GM19324 (cell line): ENCODE measurements at regions not wholly inside any gene's neighbourhood (a gene's known extent, or its start where the extent isn't known, plus 50 kb on each side); places are given as distances from the start of the nearest gene placed in this dataset.

Experiments used
- ATAC-seq: cut with Tn5 transposase; IDR thresholded peaks from one replicate; pipeline ENCODE4 v1.9.1; 2021; ENCODE audit warnings: mild to moderate bottlenecking, moderate library complexity; ENCODE audit not compliant: unreplicated experiment, low FRiP score

DNA sequence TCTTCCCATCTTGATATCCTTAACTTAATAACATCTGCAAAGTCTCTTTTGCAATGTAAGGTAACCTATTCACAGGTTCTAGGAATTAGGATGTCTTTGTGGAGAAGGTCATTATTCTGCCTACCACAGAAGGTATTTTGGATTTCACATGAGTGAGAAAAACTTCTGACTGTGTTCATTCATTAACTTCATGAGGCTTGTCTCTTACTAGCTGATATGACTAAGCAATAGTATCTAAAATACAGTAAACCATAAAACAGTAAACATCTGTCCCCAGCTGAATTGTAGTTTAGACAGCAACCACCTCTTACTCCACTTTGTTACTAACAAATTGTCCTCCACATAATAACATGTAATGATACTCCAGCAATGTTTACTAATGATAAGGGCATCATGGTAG lies 198.1 kb downstream of the SEC23A start:
- no peak for ATAC-seq

DNA sequence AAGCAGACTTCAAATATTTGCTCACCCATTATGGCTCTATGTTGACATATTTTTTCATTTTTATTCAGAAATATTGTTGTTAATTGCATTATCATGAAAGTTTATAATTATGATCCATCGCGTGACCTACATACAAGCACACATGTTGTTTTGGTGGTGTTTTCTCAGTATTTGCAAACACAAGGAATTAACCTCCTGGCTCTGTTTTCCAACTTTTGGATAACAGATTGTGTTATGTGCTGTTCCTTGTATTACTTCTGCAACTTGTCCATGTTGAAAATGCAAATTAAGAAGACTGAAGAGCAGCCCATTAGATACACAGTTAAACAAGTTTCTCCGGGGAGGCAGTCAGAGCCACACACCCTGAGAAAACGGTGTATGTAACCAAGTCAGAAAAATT lies 201.2 kb downstream of the SEC23A start:
- ATAC-seq = no peak

DNA sequence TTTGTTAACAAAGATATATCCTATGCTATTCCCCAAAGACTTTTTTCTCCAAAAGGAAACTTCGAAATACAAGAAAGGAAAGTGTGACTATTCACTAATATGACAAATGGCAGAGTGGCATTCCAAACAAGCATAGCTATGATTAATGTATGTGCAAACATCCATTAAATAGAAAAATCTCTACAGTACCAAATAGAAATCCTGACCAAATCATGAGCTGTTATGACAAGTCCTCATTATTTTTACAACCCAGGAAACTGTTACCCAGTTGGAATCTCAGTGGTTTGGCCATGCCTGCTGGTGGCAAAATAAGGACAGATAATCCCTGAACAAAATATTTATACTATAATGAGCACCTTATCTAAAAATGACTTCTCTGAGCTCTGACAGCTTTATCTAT lies 202.1 kb downstream of the SEC23A start:
- ATAC-seq = no peak

DNA sequence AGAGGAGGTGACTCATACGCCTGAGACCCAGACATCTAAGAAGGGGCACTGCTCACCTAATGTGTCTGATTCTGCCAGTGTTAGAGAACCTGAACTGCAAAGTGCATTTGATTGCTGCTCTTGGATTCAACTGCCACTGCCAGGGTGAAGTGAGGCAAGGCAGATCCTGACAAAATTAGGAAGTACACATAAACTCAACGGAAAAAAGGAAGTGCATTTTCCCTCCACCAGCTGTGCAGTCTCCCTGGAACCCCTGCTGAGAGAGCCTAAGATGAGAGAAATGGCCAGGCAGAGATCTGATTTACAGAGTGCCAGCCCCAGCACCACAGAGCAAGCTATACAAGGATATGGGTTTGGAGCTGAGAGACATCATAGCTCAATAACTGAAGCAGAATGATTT lies 215.3 kb downstream of the SEC23A start:
- no peak for ATAC-seq

DNA sequence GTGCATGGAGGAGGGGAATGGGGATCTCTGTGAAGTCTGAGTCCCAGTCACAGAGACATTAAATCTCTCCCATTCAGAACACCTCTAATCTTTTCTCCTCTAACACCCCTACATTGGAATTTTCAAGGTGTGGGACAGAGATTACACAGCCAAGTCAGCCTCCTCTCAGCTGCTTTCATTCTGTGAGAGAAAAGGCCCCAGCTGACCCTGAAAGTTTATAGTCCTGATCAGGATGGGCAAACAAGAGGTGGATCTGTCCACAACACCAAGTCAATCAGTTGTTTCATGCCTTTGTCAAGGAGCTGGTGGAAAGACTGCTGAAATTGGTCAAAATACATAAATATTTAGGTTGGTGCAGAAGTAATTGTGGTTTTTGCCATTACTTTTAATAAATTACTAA lies 218.9 kb downstream of the SEC23A start:
- no peak for ATAC-seq

DNA sequence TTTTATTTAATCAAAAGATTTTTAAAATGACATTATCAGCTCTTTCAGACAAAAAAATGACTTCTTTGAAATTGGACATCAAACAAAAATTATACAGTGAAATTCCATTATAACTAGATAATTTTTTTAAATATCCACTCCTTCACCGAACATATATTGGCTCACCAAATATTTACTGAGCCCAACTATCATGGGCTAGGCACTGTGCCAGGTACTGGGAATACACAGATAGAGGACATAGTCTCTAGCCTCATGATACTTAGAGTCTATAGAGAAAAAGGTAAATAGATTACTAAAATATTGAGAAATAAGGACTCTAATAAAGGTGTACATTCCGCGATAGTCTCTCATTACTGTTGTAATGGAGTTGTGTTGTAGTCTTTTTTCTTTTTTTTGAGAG lies 219.9 kb downstream of the SEC23A start:
- ATAC-seq = no peak

DNA sequence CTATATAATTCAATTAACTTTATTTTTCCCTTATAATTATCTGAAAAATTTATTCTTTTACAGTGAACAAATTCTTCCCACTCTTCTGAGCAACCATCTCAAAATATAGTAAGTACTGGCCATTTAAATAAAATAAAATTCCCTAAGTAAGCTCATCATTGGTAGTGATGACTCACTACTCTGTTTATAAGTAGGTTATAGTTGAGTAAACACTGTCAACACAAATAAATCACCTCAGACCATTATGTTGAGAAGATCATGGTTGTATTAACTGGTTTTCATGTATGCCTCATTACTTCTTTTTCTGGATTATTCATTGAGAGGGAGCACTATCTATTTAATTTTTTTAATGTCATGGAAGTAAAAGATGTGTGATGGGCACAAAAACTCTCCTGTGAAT lies 220.5 kb downstream of the SEC23A start:
- ATAC-seq = no peak

DNA sequence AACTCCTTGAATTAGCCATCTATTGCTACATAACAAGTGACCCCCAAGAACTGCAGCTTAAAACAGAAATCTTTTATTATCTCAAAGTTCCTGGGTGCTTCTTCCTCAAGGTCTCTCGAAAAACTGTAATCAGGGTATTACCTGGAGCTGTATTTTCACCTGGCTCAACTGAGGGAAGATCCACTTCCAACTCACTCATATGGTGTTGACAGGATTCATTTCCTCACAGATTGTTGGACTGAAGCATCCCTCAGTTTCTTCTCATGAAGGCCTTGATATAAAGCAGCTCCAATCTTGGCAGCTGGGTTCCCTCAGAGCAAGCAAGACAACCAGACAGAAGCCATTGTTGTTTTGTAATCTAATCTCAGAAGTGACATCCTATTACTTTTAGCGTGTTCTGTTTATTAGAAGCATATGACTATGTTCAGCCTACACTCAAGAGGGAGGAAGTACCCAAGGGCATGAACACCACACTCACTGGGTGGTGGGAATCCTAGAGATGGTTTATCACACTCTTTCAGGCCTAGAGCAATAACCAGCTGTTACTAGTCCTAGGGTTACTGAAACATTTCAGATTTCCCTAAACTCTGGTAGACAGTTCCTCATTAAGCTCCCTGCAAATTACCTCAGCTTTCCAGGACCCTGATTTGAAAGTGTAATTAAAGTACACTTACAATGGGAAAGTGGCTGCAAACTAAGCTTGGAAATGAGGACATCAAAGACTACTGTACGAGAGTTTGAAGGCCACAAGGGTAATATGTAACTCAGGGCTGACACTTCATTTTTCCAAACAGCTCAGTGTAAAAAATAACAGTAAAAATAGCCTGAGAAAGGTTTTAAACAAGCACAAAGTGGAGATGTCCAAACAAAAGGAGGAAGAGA lies 222.2 kb downstream of the SEC23A start:
- ATAC-seq = no peak

DNA sequence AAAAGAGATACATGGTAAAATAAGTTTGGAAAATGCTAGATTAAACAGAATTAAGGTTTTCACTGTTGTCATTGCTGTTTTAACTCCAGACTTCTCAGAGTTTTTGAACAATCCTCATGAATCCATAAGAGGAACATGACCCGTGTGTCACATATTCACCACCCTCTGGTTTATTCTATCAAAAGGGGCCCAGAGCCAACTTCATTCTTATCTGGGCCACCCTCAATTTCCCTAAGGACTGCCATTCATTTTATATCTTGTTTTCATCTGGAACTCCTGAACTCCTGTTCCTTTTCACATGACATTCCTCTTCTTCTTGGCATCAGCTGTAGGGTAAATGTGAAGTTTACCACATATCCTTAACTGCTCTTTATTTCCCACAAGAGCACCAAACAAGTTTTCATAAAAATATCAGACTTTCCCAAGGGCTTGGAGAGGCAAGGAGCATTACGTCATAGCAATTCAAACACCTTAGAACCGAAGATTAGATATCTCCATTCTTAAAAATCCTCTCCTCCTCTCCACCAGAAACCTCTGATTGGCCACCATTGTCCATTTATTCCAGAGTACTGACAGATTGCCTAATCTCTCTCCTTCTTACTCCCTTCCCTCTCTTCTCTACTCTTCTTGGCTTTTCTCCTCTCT lies 225.2 kb downstream of the SEC23A start:
- no peak for ATAC-seq

DNA sequence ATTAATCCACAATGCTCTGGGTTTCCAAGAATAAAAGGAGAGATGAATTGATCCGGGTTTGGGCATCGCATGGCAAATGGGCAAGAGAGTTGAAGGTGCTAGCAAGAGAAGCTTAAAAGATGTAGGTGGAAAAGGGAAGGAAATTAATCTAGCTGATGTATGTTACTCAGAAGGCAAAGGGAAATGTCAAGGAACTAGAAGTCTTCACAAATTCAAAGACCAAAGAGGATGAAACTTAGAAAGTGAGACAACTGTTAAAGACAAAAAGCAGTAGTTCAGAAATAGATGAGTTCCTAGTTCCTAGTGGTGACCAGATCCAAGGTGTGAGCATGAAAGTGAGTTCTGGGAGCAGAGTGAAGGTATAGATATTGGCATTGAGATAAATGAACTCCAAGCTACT lies 228.3 kb downstream of the SEC23A start:
- ATAC-seq = no peak

DNA sequence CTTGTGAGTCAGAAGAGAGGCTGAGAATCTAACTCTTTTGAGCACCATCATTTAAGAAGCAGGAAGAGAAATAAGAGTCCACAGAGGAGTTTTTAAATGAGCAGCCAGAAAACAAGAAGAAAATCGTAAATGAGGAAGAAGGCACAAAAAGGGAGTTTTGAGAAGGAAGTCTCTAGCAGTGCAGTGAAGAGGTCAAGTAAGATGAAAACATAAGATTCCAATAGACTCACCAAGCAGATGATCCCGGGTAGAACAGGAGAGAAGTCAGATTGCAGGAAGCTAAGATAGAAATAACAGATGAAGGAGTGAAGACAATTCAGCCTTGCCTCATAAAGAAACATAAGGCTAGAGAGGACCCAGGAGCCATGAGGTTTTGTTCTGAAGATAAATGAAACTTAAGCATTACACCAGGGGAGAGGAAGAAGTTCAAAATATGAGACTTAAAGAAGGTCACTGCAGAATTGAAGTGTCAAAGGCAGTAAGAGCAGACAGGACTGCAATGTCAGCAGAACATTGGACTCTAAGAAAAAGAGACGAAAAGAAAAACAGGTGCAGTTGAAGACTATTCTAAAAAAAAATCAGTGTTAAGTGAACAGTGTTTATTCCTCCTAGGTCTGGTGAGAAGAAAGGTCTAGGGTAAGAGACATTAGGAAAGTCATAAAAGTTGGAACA lies 229.0 kb downstream of the SEC23A start:
- ATAC-seq = no peak

DNA sequence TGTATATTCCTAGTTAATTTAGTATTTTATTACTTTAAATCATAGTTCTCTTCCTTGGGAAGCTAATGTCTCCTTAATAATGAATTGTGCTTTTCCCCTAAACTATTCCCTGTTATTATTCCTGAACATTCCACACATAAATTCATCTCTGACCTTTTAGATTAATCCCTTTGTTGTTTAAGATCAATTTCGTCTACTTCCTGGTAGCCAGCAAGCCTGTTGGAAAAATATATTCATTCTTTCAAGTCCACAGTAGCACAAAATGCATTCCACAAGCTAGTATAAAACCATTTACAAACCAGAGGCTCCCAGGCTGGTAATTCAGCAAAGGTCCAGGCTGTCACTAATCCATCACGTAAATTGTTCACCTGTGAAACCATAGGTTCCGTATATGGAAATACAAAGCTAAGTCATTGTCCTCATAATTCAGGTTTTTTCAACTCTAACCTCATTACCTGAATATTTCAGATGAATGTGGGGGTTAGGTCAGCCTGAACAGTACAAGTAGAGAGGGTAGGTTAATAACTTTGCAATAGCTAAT lies 232.7 kb downstream of the SEC23A start:
- ATAC-seq = no peak

DNA sequence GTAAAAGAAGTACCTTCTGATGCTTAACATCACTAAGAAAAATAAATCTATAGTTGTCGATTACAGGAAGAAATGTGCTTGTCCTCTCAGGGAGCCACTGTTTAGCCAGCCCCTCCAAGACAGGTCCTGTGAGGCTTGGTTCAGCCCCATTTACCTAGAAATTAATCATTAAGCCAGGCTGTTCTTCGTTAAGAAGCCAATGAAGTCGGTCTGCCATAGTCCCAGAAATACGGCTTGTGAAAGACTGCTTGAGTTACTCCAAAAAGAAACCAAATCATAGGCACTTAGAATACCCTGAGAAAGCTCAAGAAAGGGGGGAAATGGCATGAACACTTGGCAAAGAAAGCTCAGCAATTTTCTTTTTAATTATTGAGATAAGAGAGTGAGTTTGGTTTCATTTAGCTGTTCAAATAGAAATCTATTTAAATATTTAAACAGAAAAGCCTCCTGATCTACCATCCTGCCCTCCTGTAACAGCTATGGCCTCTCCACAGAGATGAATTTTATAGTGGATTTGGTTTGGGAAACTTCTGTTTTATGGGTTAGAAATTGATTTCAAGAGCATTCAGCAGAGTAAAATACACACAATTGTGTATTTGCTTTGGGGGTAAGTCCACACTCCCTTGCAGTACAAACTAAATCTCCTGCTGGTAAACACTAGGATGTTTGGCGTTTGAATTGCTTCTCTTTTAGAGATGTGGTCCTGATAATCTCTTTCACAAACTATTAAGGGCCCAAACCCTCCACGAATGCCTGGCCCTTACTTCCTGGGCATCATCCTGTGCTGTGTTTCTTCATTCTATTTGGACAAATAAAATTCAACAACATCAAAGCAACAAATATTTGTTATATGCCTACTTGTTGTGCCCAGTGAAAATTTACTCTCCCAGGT lies 234.4 kb downstream of the SEC23A start:
- no peak for ATAC-seq

DNA sequence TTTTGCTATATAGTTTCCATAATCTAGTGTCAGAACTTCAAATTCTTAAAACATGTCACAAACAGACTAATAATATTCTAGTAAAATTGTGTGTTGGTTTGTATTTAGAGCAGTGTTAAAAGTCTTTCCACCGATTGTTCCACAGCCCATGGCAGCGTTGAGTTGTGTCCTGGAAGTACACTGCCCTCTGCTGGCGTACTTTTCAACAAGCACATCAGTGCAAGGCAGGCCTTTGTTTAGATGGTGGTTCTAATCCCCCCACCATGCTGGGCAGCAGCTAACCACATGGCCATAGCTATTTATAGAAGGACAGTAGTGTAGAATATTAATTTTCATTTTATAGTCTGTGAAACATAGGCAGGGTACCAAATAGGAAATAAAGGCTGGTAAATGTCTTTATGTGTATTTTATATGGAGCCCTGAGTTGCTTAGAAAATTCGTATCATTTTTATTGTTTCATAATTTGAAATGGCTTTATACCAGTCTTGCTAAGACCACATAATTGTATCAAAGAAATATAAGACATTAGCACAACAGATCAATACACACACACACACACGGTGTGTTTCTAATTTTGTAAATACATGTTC lies 235.4 kb downstream of the SEC23A start:
- peak; percentile 79 for ATAC-seq

DNA sequence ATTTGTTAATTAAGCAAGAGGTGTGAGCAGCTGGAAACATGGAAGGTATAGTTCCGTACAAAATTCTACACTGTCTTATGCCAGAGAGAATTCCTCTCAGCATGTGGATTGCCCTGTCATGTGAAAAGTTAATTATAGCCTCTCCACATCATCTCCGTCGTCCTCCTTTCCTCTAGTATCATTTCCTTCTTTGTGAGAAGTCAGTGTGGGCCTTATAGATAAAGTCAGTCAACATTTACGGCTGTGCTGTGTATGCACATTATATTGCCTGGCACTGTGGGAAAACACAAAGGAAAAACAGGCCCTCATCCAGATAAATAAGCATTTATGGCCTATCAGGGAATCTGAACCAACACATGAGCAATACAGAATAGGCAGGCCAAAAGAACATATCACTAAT lies 236.6 kb downstream of the SEC23A start:
- ATAC-seq = no peak

DNA sequence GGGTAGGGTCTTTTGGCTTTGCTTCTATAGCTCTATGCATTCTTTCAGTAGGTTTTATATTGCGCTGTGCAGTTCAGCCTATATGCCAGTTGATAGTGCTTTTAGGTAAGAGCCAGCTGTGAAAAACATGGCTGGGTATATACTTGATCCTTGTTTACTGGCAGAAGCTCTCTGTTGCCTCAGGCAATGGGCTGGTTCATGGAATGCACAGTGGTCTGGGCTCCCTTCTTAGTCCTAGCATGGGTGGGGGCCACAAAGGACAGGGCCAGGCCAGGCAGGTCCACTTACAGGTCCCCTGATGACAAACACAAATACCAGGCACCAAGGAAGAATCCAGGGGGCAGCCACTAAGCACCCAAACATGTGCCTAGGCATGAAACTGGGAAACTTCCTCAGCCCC lies 240.7 kb downstream of the SEC23A start:
- no peak for ATAC-seq

DNA sequence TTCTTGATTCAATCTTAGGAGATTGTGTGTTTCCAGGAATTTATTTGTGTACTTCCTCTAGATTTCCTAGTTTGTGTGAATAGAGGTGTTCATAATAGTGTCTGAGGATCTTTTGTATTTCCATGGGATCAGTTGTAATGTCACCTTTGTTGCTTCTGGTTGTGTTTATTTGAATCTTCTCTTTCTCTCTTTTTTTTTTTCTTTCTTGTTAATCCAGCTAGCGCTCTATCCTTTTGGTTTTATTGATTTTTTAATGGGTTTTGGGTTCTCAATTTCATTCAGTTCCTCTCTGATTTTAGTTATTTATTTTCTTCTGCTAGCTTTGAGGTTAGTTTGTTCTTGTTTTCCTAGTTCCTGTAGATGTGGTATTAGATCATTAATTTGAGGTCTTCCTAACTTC lies 242.5 kb downstream of the SEC23A start:
- no peak for ATAC-seq

DNA sequence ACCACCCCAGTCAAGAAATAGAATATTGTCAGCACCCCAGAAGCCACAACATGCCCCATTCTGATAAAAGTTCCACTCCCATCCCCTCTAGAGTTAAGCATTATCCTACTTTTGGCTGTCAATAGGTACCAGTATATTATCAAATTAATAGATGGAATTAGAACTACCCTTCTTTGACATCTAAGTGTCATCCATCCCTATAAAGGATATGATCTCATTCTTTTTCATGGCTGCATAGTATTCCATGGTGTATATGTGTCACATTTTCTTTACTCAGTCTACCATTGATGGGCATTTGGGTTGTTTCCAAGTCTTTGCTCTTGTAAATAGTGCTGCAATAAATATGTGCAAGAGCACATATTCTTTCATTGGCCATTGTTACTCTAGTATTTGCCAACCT lies 246.2 kb downstream of the SEC23A start:
- ATAC-seq = no peak

DNA sequence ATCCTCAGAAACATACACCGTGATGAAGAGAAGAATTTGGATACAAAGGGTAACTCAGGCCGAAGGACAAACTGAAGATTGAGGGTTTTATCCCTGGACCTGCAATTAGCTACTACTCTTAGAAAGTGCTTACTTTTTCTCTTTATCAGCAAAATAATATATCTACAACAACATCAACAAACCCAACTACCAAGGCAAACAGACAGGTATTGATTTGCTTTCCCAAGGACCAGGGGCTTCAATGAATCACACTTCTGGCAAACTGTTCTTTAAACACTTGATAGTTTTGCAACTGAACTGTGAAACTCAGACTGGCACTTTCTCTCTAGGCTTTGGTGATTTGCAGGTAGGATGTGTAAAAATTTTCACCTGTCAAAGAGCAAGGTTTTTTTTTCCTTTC lies 247.5 kb downstream of the SEC23A start:
- no peak for ATAC-seq

DNA sequence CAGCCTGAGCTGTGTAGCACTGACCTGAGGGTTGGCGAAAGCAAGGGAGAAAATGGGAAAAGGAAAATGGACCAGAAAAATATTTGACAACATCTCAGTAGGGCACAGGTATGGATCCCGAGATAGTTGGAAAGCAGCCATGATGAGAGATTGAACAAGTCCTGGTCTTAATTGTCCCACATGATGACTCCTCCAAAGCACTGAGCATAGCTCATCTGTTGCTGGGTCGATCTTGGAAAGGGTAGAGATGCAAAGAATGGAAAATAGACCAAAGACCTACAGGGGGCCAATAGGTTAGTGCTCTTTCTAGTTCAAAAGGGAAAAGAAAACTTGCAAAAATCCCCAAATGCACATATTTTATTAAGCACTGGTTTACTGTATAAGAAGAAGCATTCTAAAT lies 251.9 kb downstream of the SEC23A start:
- no peak for ATAC-seq
